C4-2B (cell line): ENCODE measurements at regions not wholly inside any gene's neighbourhood (a gene's known extent, or its start where the extent isn't known, plus 50 kb on each side); places are given as distances from the start of the nearest gene placed in this dataset.

Experiments used
- H3K27ac ChIP-seq: fragments of 450-650 bp; 2 replicates; pipeline ENCODE4 v1.5.1; 2017
- ZFX ChIP-seq: fragments of 450-650 bp; IDR thresholded peaks from 2 replicates; pipeline ENCODE4 v1.6.1; 2017
- TF ChIP-seq, protein P1 (sequence below): fragments of 450-650 bp; conservative IDR thresholded peaks from 2 replicates; pipeline ENCODE4 v1.5.1; 2017; ENCODE audit warnings: mild to moderate bottlenecking

DNA sequence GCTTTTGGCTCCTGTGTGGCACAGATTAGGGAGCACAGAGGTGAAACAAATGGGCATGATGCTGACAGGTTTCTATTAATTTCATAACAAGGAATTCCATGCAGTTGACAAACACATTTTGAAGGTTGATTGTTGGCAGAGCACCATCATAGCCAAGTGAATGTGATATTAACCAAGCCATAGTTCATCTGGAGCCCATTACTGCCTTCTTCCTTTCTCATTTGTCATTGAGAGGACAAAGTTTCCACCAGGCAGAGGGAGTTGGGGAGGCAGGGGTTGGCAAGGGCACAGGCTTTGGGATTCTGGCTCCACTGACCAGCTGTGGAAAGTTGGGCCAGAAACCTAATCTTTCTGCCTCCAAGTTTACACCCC is 325.2 kb downstream of the MFSD1 start:
- H3K27ac ChIP-seq, result no peak overlapping the region
- no peak for TF ChIP-seq ZFX
- TF ChIP-seq, protein P1, sequence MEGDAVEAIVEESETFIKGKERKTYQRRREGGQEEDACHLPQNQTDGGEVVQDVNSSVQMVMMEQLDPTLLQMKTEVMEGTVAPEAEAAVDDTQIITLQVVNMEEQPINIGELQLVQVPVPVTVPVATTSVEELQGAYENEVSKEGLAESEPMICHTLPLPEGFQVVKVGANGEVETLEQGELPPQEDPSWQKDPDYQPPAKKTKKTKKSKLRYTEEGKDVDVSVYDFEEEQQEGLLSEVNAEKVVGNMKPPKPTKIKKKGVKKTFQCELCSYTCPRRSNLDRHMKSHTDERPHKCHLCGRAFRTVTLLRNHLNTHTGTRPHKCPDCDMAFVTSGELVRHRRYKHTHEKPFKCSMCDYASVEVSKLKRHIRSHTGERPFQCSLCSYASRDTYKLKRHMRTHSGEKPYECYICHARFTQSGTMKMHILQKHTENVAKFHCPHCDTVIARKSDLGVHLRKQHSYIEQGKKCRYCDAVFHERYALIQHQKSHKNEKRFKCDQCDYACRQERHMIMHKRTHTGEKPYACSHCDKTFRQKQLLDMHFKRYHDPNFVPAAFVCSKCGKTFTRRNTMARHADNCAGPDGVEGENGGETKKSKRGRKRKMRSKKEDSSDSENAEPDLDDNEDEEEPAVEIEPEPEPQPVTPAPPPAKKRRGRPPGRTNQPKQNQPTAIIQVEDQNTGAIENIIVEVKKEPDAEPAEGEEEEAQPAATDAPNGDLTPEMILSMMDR, result no peak

DNA sequence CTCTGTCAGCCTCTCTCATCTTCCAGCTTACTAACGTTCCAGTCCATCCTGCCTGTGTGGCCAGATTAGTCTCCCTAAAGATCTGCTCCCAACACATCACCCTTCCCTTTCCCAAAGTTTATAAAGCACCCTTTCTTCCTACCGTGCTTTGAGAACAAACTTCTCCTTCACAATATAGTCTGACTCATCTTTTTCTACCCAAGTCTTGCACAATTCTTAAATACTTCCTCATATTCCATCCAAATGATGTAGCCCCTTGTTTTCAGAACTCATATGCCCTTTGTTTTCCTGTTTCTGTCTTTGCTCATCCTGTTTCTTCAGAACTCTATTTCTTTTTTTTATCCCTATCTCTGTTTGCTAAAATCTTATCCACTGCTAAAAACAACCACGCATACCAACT is 326.8 kb downstream of the MFSD1 start:
- H3K27ac ChIP-seq, result no peak overlapping the region

DNA sequence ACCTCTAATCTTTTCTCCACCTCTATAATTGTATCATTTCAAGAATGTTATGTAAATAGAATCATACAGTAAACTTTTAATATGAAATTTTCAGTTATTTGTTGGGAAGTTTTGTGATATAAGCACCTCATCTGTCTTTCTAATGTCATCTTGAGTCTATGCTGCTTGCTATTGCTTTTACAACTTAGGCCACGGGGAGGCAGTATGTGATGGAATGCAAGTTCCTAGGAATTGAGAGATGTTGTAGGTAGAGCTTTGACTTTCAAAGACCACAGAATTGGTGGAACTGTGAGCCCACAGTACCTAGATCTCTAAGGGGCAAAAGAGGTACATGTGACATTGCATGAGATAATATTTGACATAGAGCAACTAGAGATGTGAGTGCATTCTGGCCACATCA is 328.3 kb downstream of the MFSD1 start:
- no peak for TF ChIP-seq ZFX
- TF ChIP-seq, protein P1, result peak; percentile 72
- no peak overlapping the region for H3K27ac ChIP-seq

More for the DNA sequence above, 326.8 kb downstream of the MFSD1 start:
- TF ChIP-seq ZFX, result no peak
- TF ChIP-seq, protein P1, result no peak

DNA sequence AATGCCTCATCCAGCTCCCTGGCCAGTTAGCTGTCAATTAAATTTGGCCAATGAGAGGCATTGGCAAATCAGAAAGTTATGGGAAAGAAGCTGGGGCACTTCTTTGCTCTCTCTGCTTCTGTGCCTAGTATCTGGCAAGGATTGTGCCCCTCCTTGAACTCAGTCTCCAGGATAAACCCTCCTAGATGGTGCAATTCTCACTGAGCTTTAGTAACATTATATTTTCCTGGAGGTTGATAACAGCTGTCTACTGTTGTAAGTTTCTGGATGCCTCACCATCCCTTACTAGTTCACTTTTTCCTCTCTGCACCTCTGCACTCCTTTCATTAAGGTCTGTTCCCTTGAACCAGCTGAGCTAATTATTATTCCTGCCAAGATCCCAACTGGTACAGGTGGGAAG is 329.5 kb downstream of the MFSD1 start:
- TF ChIP-seq, protein P1, result no peak
- no peak for TF ChIP-seq ZFX

DNA sequence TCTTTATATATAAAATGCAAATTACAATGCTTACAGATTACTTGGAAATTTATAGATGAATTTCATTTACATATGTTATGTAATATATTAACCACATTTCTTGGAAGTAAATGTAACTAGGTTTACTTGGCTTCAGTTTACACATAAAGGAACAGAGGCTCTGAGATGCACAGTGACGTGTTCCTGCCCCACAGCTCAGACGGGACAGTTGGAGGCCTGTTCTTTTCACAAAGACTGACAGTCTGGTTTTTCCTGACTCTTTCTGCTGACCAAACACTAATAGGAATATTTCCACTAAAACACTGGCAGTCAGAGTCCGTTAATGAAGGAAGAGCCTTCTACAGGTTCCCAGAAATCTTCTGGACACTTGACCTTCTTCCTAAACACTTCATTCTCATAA is 336.1 kb downstream of the MFSD1 start:
- TF ChIP-seq, protein P1, result no peak
- TF ChIP-seq ZFX, result no peak

More for the DNA sequence above, 329.5 kb downstream of the MFSD1 start:
- no peak overlapping the region for H3K27ac ChIP-seq

DNA sequence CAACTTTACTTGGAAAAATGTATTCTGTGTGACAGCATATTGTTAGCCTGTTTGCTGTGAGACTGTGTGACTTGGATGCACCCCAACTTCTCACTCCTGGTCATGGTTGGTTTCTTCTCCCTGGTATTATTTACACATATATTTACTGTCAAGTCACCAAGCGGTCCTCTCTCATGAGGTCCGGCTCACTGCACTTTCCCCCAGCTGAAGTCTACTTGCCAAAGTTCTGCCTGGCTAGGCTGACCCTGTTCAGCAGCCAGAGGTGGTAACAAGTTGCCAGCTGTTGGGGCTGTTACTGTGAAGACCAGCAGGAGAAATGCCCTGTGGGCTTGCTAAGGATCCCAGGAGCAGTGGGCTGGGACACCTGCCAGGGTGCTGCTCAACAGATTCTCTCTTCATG is 337.5 kb downstream of the MFSD1 start:
- no peak overlapping the region for H3K27ac ChIP-seq
- TF ChIP-seq ZFX, result no peak
- TF ChIP-seq, protein P1, result no peak

More for the DNA sequence above, 336.1 kb downstream of the MFSD1 start:
- H3K27ac ChIP-seq, result no peak overlapping the region

DNA sequence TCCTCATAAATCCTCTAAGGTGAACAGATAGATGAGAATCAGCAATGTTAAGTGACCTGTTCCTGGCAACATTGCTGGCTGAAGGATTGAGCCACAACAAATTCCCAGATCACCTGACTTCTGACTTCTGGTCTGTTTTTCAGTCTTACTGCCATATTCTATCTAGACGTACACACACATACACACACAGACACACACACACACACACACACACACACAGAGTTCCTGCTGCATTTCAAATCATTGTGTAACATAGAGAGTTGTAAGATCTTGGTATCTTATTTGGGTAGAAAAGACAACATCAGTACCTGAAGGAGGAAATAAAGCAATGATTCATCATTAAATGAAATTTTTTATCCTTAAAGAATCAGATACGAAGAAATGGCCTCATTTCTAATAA is 342.6 kb downstream of the MFSD1 start:
- TF ChIP-seq ZFX, result no peak
- TF ChIP-seq, protein P1, result no peak
- H3K27ac ChIP-seq, result no peak overlapping the region
